Neural progenitor cell (in vitro differentiated cells): ENCODE measurements at regions not wholly inside any gene's neighbourhood (a gene's known extent, or its start where the extent isn't known, plus 50 kb on each side); places are given as distances from the start of the nearest gene placed in this dataset.

Experiments
- EZH2 ChIP-seq: fragments of 200-600 bp; sonication (generic); IDR thresholded peaks from 2 replicates; pipeline ENCODE4 v1.6.1; 2017; ENCODE audit warnings: antibody characterized with exemption, mild to moderate bottlenecking, moderate library complexity
- EZH2phosphoT487 ChIP-seq: fragments of 200-600 bp; sonication (generic); IDR thresholded peaks from 2 replicates; pipeline ENCODE4 v1.6.1; 2017; ENCODE audit warnings: antibody characterized with exemption
- TF ChIP-seq, protein P1 (sequence below): fragments of 200-600 bp; sonication (generic); IDR thresholded peaks from 2 replicates; pipeline ENCODE4 v1.5.1; 2017; ENCODE audit warnings: antibody characterized with exemption, mild to moderate bottlenecking

DNA sequence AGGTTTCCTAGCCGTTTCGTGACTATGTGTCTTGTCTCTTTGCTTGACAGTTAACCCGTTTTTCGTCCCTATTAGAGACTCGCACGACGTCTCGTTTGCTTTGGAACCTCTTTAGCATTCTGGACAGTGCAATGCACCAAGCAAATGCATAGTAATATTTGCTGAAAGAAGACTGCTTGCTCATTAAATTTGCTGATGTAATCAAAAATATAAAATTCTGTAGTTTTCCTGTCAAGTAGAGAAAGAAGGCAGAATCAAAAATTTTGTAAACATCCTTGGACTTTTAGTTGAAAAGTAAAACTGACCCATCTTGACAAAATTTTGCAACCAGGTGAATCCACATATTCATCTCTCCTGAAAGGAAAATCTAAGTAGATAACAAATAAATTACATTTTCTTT lies 106.9 kb upstream of the RAPGEF2 start:
- TF ChIP-seq, protein P1, sequence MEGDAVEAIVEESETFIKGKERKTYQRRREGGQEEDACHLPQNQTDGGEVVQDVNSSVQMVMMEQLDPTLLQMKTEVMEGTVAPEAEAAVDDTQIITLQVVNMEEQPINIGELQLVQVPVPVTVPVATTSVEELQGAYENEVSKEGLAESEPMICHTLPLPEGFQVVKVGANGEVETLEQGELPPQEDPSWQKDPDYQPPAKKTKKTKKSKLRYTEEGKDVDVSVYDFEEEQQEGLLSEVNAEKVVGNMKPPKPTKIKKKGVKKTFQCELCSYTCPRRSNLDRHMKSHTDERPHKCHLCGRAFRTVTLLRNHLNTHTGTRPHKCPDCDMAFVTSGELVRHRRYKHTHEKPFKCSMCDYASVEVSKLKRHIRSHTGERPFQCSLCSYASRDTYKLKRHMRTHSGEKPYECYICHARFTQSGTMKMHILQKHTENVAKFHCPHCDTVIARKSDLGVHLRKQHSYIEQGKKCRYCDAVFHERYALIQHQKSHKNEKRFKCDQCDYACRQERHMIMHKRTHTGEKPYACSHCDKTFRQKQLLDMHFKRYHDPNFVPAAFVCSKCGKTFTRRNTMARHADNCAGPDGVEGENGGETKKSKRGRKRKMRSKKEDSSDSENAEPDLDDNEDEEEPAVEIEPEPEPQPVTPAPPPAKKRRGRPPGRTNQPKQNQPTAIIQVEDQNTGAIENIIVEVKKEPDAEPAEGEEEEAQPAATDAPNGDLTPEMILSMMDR = no peak
- TF ChIP-seq EZH2 (no peak), EZH2phosphoT487 (no peak)
